GM12872 (cell line): ENCODE measurements at regions not wholly inside any gene's neighbourhood (a gene's known extent, or its start where the extent isn't known, plus 50 kb on each side); places are given as distances from the start of the nearest gene placed in this dataset.

ENCODE experiments used
- CTCF ChIP-seq: IDR thresholded peaks from 3 replicates; pipeline ENCODE4 v1.5.1; 2011; ENCODE audit warnings: low read depth, mild to moderate bottlenecking, low read length, moderate library complexity; ENCODE audit not compliant: insufficient read depth

GRCh38 chr9:30591461-30591860 is 1793.0 kb upstream of the ACO1 start:
- no peak for TF ChIP-seq CTCF

- TF ChIP-seq CTCF: no peak
Measured at GRCh38 chr9:30597608-30598007, 1786.8 kb upstream of the ACO1 start.

- no peak for TF ChIP-seq CTCF
Measured at GRCh38 chr9:30605936-30606335, 1778.5 kb upstream of the ACO1 start.

GRCh38 chr9:30609713-30610112 is 1774.7 kb upstream of the ACO1 start:
- no peak for TF ChIP-seq CTCF

GRCh38 chr9:30622561-30622960 is 1761.9 kb upstream of the ACO1 start:
- no peak for TF ChIP-seq CTCF

- TF ChIP-seq CTCF: no peak
Measured at GRCh38 chr9:30628915-30629567, 1755.4 kb upstream of the ACO1 start.

GRCh38 chr9:30630459-30630858 is 1754.0 kb upstream of the ACO1 start:
- TF ChIP-seq CTCF: no peak
